ENCODE measurements at regions not wholly inside any gene's neighbourhood (a gene's known extent, or its start where the extent isn't known, plus 50 kb on each side); places are given as distances from the start of the nearest gene placed in this dataset.

DNA sequence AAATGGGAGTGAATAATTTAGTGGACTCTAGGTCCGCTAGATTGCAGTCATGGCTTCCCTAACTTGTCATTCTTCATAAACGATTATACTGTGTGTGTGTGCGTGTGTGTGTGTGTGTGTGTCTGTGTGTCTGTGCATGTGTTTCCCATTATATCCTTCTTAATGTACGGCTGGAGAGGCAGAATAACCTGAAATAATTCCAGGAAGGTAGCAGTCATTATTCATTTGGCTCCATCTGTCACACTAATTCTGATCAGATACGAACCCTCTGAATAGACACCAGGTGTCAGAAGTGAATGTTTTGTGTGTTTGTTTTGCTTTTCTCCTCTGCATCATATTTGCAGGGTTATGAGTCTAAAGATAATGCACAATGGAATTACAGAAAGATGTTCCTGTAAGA is 372.9 kb downstream of the DOK5 start:
- H2AFZ ChIP-seq (ENCODE audit: low read length) = no peak overlapping the region

More for the DNA sequence above, 372.9 kb downstream of the DOK5 start:
- H3K27me3 ChIP-seq (ENCODE audit: insufficient read depth, low read length) = no peaks in the 10 kb centered on the region
- no peaks in the 10 kb centered on the region for H3K79me1 ChIP-seq (ENCODE audit: insufficient read depth, low read depth, low read length, poor library complexity, severe bottlenecking)
- no peak overlapping the region for H2BK20ac ChIP-seq (ENCODE audit: low read depth, low read length, poor library complexity, severe bottlenecking)
- Mint-ChIP-seq H3K36me3 (ENCODE audit: insufficient read depth in 1 of 3, low read depth in 3 of 3) (no peaks in the 10 kb centered on the region), H3K27ac (no peak overlapping the region), H3K27me3 (ENCODE audit: low read depth) (no peaks in the 10 kb centered on the region), H3K4me3 (no peak overlapping the region), H3K4me1 (peaks cover 3 to 4% of the 10 kb centered on the region in 2 experiments; a peak in 1 of 4 replicates), H3K9me3 (no peaks in the 10 kb centered on the region; a peak in 1 of 5 replicates)
- no peak overlapping the region for H3K18ac ChIP-seq (ENCODE audit: insufficient read length, low read depth, low read length)
- H4K5ac ChIP-seq (ENCODE audit: insufficient read length, low read depth, low read length) = no peak overlapping the region
- no peak overlapping the region for H2BK5ac ChIP-seq (ENCODE audit: insufficient read length, low read length)
- no peak overlapping the region for H3K56ac ChIP-seq (ENCODE audit: insufficient read length, low read depth, low read length)
- H3K9ac ChIP-seq (ENCODE audit: extremely low read depth, insufficient read length, low read length) = no peak overlapping the region
- H3K27ac ChIP-seq (ENCODE audit: insufficient read length, low read depth, low read length) = no peak overlapping the region
- H3K9me3 ChIP-seq (ENCODE audit: control insufficient read depth, low read depth, low read length) = no peaks in the 10 kb centered on the region
- no peak overlapping the region for H4K8ac ChIP-seq (replicated peaks; ENCODE audit: insufficient read length, low read depth, low read length)
- H3K4me2 ChIP-seq (ENCODE audit: insufficient read depth, insufficient read length, low read length) = no peak overlapping the region
- H2BK12ac ChIP-seq (ENCODE audit: insufficient read length, low read depth, low read length) = no peak overlapping the region
- no peaks in the 10 kb centered on the region for H3K4me1 ChIP-seq (ENCODE audit: insufficient read depth, low read length)
- H3K14ac ChIP-seq (ENCODE audit: insufficient read depth, low read length) = no peak overlapping the region
- H3T11ph ChIP-seq (ENCODE audit: low read length) = no peak overlapping the region
- TF ChIP-seq, protein P1, sequence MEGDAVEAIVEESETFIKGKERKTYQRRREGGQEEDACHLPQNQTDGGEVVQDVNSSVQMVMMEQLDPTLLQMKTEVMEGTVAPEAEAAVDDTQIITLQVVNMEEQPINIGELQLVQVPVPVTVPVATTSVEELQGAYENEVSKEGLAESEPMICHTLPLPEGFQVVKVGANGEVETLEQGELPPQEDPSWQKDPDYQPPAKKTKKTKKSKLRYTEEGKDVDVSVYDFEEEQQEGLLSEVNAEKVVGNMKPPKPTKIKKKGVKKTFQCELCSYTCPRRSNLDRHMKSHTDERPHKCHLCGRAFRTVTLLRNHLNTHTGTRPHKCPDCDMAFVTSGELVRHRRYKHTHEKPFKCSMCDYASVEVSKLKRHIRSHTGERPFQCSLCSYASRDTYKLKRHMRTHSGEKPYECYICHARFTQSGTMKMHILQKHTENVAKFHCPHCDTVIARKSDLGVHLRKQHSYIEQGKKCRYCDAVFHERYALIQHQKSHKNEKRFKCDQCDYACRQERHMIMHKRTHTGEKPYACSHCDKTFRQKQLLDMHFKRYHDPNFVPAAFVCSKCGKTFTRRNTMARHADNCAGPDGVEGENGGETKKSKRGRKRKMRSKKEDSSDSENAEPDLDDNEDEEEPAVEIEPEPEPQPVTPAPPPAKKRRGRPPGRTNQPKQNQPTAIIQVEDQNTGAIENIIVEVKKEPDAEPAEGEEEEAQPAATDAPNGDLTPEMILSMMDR (conservative IDR thresholded peaks at IDR 0.05) = no peak
- H4K91ac ChIP-seq (ENCODE audit: insufficient read length, low read depth, low read length) = no peak overlapping the region
- WGBS (ENCODE audit: extremely low coverage, insufficient read length, low lambda C conversion rate) = no CpG with 5 or more reads among the region's 5 CpGs
- H3K23ac ChIP-seq (ENCODE audit: insufficient read length, low read depth, low read length) = no peak overlapping the region
- H2AK5ac ChIP-seq (ENCODE audit: insufficient read length, low read length) = no peak overlapping the region
- no peak overlapping the region for H2BK120ac ChIP-seq (ENCODE audit: low read depth, low read length, poor library complexity, severe bottlenecking)
- H3K79me2 ChIP-seq (ENCODE audit: insufficient read depth, low read length) = no peaks in the 10 kb centered on the region
- H3K4ac ChIP-seq (ENCODE audit: low read depth, low read length) = no peak overlapping the region
- H3K23me2 ChIP-seq (ENCODE audit: insufficient read length, low read depth, low read length, poor library complexity, severe bottlenecking) = no peaks in the 10 kb centered on the region
- no peak overlapping the region for H2BK15ac ChIP-seq (ENCODE audit: low read depth, low read length)
- no peaks in the 10 kb centered on the region for H4K20me1 ChIP-seq (ENCODE audit: control insufficient read depth, insufficient read depth, insufficient read length)
- DNase-seq = no peak

Data from H9 (cell line).